ENCODE measurements at regions not wholly inside any gene's neighbourhood (a gene's known extent, or its start where the extent isn't known, plus 50 kb on each side); places are given as distances from the start of the nearest gene placed in this dataset.

DNA sequence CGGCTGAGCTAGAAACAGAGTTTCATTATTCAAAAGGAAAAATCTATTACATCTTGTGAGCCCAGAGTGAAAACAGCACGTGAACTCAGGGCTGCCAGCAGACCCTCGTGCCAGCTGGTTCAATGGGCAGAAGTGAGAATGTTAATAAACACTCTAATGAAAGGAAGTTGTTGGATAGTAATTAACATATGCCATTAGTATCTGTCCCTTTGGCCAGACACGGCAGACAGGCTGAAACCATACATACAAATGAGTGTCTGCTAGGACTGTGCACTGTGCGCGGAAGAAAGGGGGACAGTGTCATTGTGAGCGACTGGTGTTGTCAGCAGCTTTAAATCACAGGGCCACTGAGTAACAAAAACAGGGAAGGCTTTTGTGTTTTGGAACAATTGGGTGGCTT, 121.9 kb upstream of the TSC22D1 start:
- Histone ChIP-seq H3K4me3 (replicated peaks; ENCODE audit: low read depth, low read length) (no peak overlapping the region), H3K27me3 (replicated peaks; ENCODE audit: control insufficient read depth, insufficient read depth, low read length) (no peaks in the 10 kb centered on the region), H3K36me3 (ENCODE audit: control insufficient read depth, insufficient read depth, low read length) (no peaks in the 10 kb centered on the region)
- TF ChIP-seq, protein P1, sequence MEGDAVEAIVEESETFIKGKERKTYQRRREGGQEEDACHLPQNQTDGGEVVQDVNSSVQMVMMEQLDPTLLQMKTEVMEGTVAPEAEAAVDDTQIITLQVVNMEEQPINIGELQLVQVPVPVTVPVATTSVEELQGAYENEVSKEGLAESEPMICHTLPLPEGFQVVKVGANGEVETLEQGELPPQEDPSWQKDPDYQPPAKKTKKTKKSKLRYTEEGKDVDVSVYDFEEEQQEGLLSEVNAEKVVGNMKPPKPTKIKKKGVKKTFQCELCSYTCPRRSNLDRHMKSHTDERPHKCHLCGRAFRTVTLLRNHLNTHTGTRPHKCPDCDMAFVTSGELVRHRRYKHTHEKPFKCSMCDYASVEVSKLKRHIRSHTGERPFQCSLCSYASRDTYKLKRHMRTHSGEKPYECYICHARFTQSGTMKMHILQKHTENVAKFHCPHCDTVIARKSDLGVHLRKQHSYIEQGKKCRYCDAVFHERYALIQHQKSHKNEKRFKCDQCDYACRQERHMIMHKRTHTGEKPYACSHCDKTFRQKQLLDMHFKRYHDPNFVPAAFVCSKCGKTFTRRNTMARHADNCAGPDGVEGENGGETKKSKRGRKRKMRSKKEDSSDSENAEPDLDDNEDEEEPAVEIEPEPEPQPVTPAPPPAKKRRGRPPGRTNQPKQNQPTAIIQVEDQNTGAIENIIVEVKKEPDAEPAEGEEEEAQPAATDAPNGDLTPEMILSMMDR (IDR thresholded peaks at IDR 0.05; ENCODE audit: insufficient read depth, low read length, poor library complexity, severe bottlenecking) = no peak
- DNase-seq (ENCODE audit: extremely low read depth, insufficient read length) = no peak

DNA sequence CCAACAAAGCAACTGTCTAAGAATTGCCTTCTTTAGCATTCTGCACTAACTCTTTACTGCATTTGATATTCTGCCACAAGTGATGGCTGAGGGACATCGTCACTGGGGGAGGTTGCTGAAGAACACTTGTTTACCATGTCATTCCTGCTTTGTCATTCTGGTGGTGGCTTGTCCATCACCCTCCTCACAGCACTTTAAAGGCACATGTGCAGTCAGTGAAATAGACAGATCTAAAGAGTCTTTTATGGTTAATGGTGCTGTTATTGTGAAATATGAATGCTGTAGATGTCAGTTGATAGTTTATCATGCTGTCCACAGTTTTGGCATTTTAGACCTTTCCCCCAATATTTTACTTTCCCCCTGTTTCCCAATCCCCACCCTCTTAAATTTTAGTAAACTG, 120.9 kb upstream of the TSC22D1 start:
- Histone ChIP-seq H3K4me3 (replicated peaks; ENCODE audit: low read depth, low read length) (no peak overlapping the region), H3K27me3 (replicated peaks; ENCODE audit: control insufficient read depth, insufficient read depth, low read length) (no peaks in the 10 kb centered on the region), H3K36me3 (ENCODE audit: control insufficient read depth, insufficient read depth, low read length) (no peaks in the 10 kb centered on the region)
- no peak for DNase-seq (ENCODE audit: extremely low read depth, insufficient read length)
- TF ChIP-seq, protein P1 (IDR thresholded peaks at IDR 0.05; ENCODE audit: insufficient read depth, low read length, poor library complexity, severe bottlenecking) = no peak

DNA sequence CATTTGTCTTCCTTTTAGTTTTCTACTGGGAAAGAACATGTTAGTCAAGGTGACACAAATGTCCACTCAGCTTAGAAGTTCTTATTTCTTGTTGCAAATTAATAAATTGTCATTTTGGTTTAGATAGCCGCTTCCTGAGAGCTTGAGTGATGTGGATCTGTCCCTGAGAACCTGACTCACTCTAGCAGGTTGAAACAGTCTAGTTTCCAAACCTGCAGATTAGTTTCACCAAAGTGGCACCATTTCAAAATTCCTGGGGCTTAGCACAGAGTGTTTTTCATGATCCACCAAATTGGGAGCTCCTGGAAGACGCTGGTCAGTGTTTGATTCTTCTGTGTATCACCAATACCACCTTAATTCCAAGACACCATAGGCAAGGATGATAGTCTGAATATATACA, 119.4 kb upstream of the TSC22D1 start:
- DNase-seq (ENCODE audit: extremely low read depth, insufficient read length) = no peak
- no peaks in the 10 kb centered on the region for H3K27me3 ChIP-seq (replicated peaks; ENCODE audit: control insufficient read depth, insufficient read depth, low read length)
- no peak overlapping the region for H3K4me3 ChIP-seq (replicated peaks; ENCODE audit: low read depth, low read length)
- H3K36me3 ChIP-seq (ENCODE audit: control insufficient read depth, insufficient read depth, low read length) = no peaks in the 10 kb centered on the region
- TF ChIP-seq, protein P1 (IDR thresholded peaks at IDR 0.05; ENCODE audit: insufficient read depth, low read length, poor library complexity, severe bottlenecking) = no peak

DNA sequence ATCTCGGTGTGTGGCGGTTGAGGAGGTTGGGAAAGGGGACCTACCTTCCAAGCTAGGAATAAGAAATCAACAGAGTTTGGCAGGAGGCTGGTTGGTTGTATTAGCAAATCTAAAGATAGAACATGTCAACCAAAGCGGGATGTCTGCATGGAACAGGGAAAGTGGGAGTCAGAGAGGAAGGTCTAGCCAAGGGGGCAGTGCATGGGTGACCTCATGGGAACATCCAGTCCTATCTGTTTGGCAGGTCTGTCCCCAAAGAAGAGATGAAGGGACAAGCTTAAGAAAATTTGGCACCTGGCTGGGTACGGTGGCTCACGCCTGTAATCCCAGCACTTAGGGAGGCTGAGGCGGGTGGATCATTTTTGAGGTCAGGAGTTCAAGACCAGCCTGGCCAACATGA, 118.7 kb upstream of the TSC22D1 start:
- no peak for DNase-seq (ENCODE audit: extremely low read depth, insufficient read length)
- H3K4me3 ChIP-seq (replicated peaks; ENCODE audit: low read depth, low read length) = no peak overlapping the region
- H3K36me3 ChIP-seq (ENCODE audit: control insufficient read depth, insufficient read depth, low read length) = no peaks in the 10 kb centered on the region
- no peaks in the 10 kb centered on the region for H3K27me3 ChIP-seq (replicated peaks; ENCODE audit: control insufficient read depth, insufficient read depth, low read length)
- TF ChIP-seq, protein P1 (IDR thresholded peaks at IDR 0.05; ENCODE audit: insufficient read depth, low read length, poor library complexity, severe bottlenecking) = no peak

DNA sequence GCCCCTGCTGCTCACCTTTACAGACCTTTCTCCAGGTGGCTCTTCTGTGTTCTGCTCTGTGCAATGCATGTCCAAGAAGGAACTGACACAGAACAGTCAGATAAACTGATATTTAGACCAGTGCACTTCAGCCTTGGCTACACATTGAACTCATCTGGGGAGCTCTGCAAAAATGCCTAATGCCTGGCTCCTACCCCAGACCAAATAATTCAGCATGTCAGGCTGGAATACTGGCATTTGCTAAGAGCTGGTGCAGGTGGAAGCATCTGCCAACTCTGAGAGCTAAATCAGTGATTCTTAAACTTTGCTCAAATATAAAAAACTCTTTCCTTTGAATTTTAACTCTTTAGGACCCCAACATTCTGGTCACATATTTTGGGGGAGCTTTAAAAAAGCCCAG, 118.2 kb upstream of the TSC22D1 start:
- H3K4me3 ChIP-seq (replicated peaks; ENCODE audit: low read depth, low read length) = no peak overlapping the region
- no peak for DNase-seq (ENCODE audit: extremely low read depth, insufficient read length)
- H3K27me3 ChIP-seq (replicated peaks; ENCODE audit: control insufficient read depth, insufficient read depth, low read length) = no peaks in the 10 kb centered on the region
- TF ChIP-seq, protein P1 (IDR thresholded peaks at IDR 0.05; ENCODE audit: insufficient read depth, low read length, poor library complexity, severe bottlenecking) = no peak
- no peaks in the 10 kb centered on the region for H3K36me3 ChIP-seq (ENCODE audit: control insufficient read depth, insufficient read depth, low read length)

DNA sequence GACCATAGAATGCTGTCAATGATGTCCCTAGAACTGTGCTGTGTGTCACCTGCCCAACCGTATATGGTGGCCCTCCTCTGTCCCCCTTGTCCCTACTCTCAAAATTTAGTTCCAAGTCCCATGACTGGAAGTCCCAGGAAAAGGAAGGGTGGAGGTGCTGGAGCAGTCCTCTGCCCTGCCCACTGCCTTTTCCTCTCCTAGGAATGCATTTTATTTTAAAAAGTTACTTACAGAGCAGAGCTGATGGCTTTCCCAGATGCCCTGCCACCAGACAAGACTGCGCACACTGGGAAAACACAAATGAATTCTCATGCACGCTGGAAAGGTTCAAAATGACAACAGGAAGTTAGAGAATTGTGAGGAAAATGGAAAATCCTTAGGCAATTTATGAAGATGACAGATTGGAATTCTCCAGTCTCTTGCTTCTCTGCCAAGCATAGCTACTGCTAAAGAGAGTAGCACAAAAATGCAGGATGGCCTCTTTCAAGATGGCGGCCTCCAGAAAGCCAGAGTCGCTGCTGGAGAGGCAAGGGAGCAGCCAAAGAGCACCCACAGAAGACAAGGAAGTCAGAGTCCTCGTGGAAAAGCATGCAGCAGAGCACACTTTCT, 117.1 kb upstream of the TSC22D1 start:
- TF ChIP-seq, protein P1 (IDR thresholded peaks at IDR 0.05; ENCODE audit: insufficient read depth, low read length, poor library complexity, severe bottlenecking) = no peak
- H3K36me3 ChIP-seq (ENCODE audit: control insufficient read depth, insufficient read depth, low read length) = no peaks in the 10 kb centered on the region
- no peak overlapping the region for H3K4me3 ChIP-seq (replicated peaks; ENCODE audit: low read depth, low read length)
- H3K27me3 ChIP-seq (replicated peaks; ENCODE audit: control insufficient read depth, insufficient read depth, low read length) = no peaks in the 10 kb centered on the region
- DNase-seq (ENCODE audit: extremely low read depth, insufficient read length) = no peak

All from GM06990 (cell line).